Germinal center (tissue), 1 donor: ENCODE measurements at regions not wholly inside any gene's neighbourhood (a gene's known extent, or its start where the extent isn't known, plus 50 kb on each side); places are given as distances from the start of the nearest gene placed in this dataset.
A peak's percentile ranks its signal among the peaks of the same experiment; 100 is the strongest.

Experiments
- DNase-seq: peaks from one replicate; pipeline ENCODE4 v3.0.0; 2012; ENCODE audit warnings: mixed read lengths, low spot score

GRCh38 chr15:31473385-31474058 lies 146.9 kb downstream of the KLF13 start:
- DNase-seq, result no peak

DNA sequence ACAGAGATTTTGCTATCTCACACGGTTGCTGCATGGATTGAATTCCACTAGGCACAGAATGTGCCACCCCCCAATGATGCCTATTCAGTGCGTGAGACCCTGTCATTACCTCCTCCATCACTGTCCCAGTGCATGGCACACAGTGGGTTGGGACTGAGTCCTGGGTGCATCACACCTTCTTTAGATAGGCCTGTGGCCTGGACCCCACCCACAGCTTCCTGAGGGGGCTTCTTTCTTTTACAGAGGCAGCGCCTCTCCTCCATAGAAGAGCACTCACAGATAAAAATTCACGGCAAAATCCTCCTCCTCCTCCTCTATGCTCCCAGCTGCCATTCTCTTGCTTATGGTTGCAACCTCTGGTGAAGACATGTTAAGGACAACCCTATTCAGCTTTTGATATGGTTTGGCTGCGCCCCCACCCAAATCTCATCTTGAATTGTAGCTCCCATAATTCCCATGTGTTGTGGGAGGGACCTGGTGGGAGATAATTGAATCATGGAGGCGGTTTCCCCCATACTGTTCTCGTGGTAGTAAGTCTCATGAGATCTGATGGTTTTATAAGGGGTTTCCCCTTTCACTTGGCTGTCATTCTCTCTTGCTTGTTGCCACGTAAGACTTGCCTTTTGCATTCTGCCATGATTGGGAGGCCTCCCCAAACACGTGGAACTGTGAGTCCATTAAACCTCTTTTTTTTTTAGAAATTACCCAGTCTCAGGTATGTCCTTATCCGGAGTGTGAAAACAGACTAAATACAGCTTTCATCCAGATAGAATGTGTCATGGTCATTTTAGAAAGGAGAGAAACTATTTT lies 147.6 kb downstream of the KLF13 start:
- DNase-seq, result no peak

- DNase-seq, result no peak
Observed at GRCh38 chr15:31476236-31476810, 149.7 kb downstream of the KLF13 start.

GRCh38 chr15:31476866-31477265 lies 150.2 kb downstream of the KLF13 start:
- no peak for DNase-seq

GRCh38 chr15:31477301-31477700 lies 150.7 kb downstream of the KLF13 start:
- DNase-seq, result no peak

- DNase-seq, result no peak
Observed at GRCh38 chr15:31477851-31478701, 151.4 kb downstream of the KLF13 start.

DNA sequence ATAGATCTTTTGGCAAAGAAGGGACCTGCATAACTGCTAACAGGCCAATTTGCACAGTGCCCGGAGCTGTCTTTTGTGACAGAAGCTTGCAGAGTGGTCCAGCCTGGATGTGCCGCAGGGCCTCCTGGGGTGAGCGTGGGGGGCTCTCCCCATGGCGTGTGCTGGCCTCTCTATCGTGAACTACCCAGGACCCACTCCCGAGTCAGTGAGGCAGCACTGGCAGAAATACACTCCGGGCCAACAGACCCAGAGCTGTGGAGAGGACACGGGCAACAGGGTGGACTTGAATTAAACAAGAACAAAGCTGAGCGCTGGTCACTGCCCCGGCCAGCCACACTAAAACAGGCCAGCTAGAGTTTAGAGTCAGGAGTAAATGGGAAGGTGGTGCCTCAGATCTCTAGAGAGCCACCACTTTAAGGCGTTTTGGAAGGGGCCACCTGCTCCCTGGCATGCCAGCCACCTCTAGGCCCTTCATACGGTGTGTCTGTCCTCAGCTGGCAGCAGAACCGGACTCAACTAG lies 152.1 kb downstream of the KLF13 start:
- DNase-seq, result no peak

DNA sequence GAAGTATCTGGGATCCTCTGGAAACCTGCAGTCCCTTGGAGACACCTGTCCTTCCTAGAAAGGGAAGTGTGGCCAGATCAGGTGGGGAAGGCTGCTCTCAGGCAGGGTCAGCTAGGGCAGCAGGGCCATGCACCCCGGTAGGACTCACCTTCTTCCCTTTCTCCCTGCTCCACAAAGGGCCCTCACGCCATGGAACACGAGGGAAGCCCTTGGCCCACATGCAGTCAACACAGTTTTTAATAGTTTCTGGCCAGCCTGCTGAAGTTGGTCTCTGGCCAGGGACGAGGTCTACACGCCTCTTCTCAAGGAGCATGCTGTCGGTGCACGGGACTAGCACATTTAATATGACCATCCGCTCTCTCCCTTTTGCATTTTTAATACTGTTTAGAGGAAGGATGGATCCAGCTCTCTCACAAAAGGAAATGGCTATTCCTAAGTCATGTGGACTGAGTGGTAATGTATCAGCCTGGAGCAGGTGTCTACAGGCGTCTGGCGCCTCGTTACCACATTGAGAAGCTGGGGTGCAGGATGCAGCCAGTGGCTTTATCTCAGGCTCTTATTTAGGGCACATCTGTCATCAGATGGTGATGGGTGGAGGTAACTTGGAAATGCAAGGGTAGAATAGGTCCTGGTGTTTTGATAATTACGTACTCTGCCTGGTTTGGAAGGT lies 153.9 kb downstream of the KLF13 start:
- no peak for DNase-seq

DNA sequence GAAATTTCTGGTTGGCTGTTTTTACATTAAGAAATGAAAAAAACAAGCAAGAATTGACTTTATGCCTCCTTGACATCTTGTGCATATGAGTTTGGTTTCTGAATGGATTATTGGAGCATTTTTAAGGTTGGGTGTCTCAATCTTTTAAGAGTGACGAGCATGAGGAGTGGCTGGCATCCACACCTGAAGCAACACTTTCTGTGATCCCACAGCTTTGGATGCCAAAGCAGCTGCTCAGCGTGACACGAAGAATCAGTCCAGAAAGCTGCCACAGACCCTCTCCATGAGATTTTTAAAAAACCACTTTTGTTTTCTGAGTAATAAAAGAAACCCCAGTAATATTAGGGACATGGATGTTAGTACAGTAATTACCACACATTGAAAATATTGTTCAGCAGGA lies 154.5 kb downstream of the KLF13 start:
- DNase-seq, result no peak

DNA sequence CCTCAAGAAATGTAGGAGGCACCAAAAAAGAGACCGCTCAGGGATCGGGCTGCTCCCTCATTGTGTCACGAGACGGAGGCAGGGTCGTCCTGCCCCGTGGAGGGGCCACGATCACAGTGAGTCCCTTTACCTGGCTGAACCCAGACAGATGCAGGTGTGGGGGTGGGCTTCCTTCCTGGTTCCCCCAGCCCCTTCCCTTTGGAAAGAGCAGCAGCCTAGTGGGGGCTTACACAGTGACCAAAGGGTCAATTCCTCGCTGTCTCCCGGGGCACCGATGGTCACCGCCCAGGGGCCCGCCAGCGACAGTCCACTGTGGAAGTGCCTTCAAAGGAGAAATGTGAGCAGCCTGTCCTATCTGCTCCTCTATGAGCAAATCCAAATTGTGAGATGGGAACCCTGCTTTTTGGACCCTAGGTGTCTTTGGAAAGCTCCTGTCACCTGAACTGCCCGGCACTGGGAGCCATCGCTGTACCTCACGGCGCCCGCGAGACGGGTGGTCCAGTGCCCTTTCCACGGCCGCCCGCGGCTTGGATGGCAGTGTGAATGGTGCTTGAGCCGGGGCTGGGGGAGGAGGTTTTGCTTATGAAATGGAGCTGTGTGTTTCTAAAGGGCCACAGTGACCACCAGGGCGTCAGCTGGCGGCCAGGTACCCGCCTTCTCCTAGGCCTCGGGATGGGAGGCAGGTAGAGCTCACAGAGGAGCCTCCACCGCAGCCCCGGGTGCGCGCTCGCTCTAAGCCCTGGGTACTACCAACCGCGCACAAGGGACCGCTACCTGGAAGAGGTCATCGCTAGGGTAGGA lies 155.7 kb downstream of the KLF13 start:
- DNase-seq, result no peak

DNA sequence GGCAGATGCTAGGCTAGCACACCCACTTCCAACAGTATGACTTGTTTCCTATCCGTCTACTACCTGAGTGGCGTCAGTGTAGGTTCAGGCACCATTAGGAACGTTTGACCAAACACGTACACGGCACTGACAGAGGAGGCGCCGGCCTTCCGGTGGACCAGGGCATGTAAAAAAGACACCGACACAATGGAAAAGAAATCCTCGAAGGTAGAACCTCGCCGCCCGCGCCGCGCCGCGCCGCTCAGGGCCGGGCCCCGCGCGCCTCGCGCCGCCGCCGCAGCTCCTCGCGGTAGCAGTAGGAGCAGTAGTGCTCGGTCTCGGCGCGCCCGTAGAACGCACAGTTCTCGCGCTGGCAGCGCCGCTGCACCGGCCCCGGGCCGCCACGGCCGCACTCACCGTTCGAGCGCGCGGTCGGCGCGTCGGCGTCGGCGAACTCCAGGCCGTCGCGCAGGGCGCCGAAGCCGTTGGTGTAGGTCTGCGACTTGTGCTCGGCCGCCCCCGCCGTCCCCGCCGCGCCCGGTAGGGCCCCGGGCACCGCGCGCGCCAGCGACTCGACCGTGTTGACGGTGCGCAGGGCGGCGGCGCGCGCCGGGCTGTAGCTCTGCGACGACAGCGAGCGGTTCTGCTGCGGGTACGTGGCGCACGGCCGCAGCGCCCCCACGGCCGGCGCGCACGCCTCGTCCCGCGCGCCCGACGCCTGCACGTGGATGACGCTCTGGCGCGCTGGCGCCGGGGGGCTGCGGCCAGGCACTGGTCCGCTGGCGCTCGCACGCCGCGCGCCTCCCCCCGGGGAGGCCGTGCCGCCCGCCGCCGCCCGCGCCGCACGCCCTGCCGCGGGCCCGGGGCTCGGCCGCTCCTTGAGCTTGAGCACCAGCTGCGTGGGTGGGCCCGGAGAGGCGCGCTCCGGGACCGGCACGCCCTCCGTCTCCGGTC lies 156.7 kb downstream of the KLF13 start:
- DNase-seq, result peak; percentile 13

- DNase-seq, result no peak
Observed at GRCh38 chr15:31483986-31484951, 157.6 kb downstream of the KLF13 start.

GRCh38 chr15:31484986-31485385 lies 158.4 kb downstream of the KLF13 start:
- DNase-seq, result no peak

DNA sequence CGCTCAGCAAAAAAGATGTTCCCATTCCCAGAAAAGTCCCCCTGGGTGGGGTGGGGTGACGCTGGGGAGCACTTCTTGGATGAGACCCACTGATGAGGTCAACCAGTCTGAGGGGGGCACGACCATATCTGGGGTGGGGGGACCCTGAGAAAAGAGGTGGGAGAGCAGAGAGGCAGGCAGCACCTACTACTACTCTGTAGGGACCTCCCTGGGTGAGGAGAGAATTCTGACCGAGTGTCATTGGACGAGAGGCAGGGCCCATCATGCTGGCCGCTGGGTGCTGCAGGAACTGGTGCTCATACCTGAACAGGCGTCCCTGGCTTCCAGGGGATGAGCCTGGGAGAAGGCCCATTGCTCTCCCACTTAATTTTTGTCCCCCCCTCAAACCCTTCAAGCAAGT lies 158.8 kb downstream of the KLF13 start:
- DNase-seq, result no peak

DNA sequence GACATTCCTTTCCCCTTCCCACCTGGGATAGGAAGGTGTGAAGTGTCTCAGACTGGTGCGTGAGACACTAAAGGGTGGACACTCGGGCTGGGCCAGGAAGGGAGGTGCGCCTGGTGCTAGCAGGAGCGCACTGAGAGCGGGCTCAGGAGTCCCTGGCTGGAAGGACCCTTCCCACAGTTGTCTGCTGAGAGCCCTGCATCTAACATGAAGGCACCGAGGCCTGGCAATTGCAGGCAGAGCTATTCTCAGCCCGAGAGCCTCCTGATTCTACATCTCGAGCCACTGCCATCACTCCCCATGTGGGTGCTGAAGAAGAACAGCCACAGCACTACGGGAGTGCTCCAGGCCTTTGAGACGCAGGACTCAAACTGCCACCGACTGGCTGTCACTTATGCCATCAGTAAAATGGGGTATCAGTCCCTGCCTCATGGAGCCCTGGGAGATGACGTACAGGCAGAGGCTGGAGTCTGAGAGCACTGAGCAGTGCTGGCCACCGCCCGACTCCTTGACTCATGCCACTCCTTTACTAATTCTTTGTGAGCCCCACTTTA lies 159.4 kb downstream of the KLF13 start:
- no peak for DNase-seq

DNA sequence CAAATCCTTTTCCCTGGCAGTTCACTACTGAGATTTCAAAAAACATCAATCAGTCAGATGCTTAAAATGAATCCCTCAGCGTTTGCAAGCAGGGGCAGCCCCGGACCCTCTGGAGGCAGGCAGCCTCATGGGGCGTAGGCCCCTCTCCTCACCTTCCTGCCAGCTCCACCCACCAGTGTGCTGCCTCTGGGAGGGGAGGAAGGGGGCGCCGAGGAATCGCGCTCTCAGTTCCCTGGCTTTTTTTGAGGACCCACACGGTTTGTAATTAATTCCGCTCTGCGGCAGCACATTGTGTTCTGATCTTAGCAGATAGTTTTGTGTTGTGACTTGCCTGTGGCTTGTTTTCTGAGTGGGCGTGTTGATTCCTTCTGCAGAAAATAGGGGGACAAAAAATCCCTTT lies 159.9 kb downstream of the KLF13 start:
- no peak for DNase-seq

GRCh38 chr15:31486906-31487695 lies 160.5 kb downstream of the KLF13 start:
- DNase-seq, result no peak
